ENCODE measurements at regions not wholly inside any gene's neighbourhood (a gene's known extent, or its start where the extent isn't known, plus 50 kb on each side); places are given as distances from the start of the nearest gene placed in this dataset.

DNA sequence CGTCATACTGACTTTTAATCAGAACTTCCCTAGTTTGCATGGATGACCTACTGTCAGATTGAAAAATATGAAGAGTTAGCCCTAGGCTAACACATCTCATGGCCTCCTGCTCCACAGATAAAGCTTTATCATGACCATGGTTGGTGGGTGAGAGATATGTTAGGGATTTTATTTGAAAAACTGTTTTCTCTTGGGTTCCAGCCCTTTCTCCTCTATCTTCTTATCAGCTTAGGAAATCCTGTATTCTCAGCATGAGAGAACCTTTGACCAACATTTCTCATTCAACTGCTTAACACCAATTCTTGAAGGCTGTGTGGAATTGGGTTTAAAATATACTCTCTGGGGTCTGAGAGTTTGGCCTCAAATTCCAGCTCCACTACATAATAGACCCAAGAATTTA is 1407.0 kb upstream of the CELF4 start:
- TF ChIP-seq TAF1 (IDR thresholded peaks at IDR 0.05; ENCODE audit: borderline replicate concordance, insufficient read depth, low read length) (no peak), REST (IDR thresholded peaks at IDR 0.05; ENCODE audit: insufficient read depth in 1 of 2, low read depth in 2 of 2, low read length in 2 of 2) (no peak), SIN3A (IDR thresholded peaks at IDR 0.05; ENCODE audit: borderline replicate concordance, insufficient read depth, low read length) (no peak), FOXP2 (optimal IDR thresholded peaks at IDR 0.05; ENCODE audit: borderline replicate concordance, extremely low read depth, extremely low read length, insufficient read depth) (no peak), POLR2AphosphoS5 (IDR thresholded peaks at IDR 0.05; ENCODE audit: low read depth, low read length) (no peak)

DNA sequence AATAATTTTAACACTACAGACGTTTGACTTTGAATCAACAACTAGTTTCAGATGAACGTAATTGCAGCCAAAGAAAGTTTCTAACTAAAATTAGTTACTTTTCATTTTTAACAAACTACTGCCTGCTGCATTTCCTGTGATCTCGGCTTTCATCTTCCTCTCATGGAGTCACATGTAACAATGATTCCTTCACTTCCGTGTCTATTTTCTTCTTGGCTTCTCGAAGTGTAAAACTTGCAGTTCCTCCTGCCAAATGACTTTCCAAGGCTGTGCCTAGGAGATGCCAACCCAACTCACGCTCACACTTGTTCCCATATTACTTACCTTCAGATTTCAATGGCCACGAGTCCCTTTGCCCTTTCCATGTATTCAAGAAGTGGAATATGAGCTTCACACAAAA is 1406.3 kb upstream of the CELF4 start:
- TF ChIP-seq FOXP2 (optimal IDR thresholded peaks at IDR 0.05; ENCODE audit: borderline replicate concordance, extremely low read depth, extremely low read length, insufficient read depth) (no peak), REST (IDR thresholded peaks at IDR 0.05; ENCODE audit: insufficient read depth in 1 of 2, low read depth in 2 of 2, low read length in 2 of 2) (no peak), SIN3A (IDR thresholded peaks at IDR 0.05; ENCODE audit: borderline replicate concordance, insufficient read depth, low read length) (no peak), TAF1 (IDR thresholded peaks at IDR 0.05; ENCODE audit: borderline replicate concordance, insufficient read depth, low read length) (no peak), POLR2AphosphoS5 (IDR thresholded peaks at IDR 0.05; ENCODE audit: low read depth, low read length) (no peak)

DNA sequence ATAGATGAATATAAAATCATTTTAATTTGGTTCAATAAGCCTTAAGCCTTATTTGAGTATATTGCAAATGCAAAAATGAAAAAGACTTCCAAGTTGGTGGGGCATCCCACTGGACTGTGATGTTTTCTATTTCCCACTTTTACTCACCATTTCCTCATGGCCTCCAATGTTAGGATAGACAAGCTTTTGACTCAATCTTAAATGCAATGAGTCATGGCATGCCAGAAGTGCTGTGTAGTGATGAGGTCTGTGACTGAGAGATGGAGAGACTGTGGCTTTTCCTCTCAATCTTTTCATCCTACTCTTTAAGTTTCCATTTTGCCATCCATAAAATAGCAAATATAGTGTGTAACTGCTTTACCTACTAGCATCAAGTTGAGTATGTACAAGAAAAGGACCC is 1401.2 kb upstream of the CELF4 start:
- TF ChIP-seq TAF1 (IDR thresholded peaks at IDR 0.05; ENCODE audit: borderline replicate concordance, insufficient read depth, low read length) (no peak), SIN3A (IDR thresholded peaks at IDR 0.05; ENCODE audit: borderline replicate concordance, insufficient read depth, low read length) (no peak), FOXP2 (optimal IDR thresholded peaks at IDR 0.05; ENCODE audit: borderline replicate concordance, extremely low read depth, extremely low read length, insufficient read depth) (no peak), POLR2AphosphoS5 (IDR thresholded peaks at IDR 0.05; ENCODE audit: low read depth, low read length) (no peak), REST (IDR thresholded peaks at IDR 0.05; ENCODE audit: insufficient read depth in 1 of 2, low read depth in 2 of 2, low read length in 2 of 2) (no peak)

- TF ChIP-seq FOXP2 (optimal IDR thresholded peaks at IDR 0.05; ENCODE audit: borderline replicate concordance, extremely low read depth, extremely low read length, insufficient read depth) (no peak), SIN3A (IDR thresholded peaks at IDR 0.05; ENCODE audit: borderline replicate concordance, insufficient read depth, low read length) (no peak), POLR2AphosphoS5 (IDR thresholded peaks at IDR 0.05; ENCODE audit: low read depth, low read length) (no peak), REST (IDR thresholded peaks at IDR 0.05; ENCODE audit: insufficient read depth in 1 of 2, low read depth in 2 of 2, low read length in 2 of 2) (no peak)
These were observed 1398.5 kb upstream of the CELF4 start for GRCh38 chr18:38963943-38964660.

All from PFSK-1 (cell line).